Aorta (tissue), 5 donors: ENCODE measurements at regions not wholly inside any gene's neighbourhood (a gene's known extent, or its start where the extent isn't known, plus 50 kb on each side); places are given as distances from the start of the nearest gene placed in this dataset.
"Not testable (repeated sequence)": the region's sequence is repeated elsewhere in the genome, so short reads cannot be mapped to it uniquely, and the experiment has no call there.

Source experiments
- ATAC-seq: fragments of 200-7000 bp; cut with Tn5 transposase; one replicate; pipeline ENCODE4 v1.9.1; 2022; ENCODE audit warnings: moderate library complexity; ENCODE audit not compliant: low FRiP score
- DNase-seq, 2 donors: peaks; one replicate each; pipeline ENCODE4 v3.0.0-alpha.2; 2020
- H3K27ac ChIP-seq, 2 donors: one replicate each; pipeline ENCODE4 v1.5.1; 2013; ENCODE audit warnings: low read length in 2 of 2, mild to moderate bottlenecking in 2 of 2, moderate library complexity in 2 of 2, control low read depth in 1 of 2, inconsistent platforms in 1 of 2, low read depth in 1 of 2
- H3K27me3 ChIP-seq, 2 donors: one replicate each; pipeline ENCODE4 v1.6.1; 2013; ENCODE audit warnings: control low read depth in 1 of 2, low read length in 1 of 2, mild to moderate bottlenecking in 1 of 2, moderate library complexity in 1 of 2; ENCODE audit not compliant: insufficient read depth in 2 of 2, control insufficient read depth in 1 of 2
- H3K36me3 ChIP-seq, 2 donors: one replicate each; pipeline ENCODE4 v1.6.1; 2013; ENCODE audit warnings: control low read depth in 1 of 2, low read length in 1 of 2, mild to moderate bottlenecking in 1 of 2; ENCODE audit not compliant: insufficient read depth in 2 of 2, control insufficient read depth in 1 of 2
- H3K4me1 ChIP-seq, 2 donors: one replicate each; pipeline ENCODE4 v1.6.1; 2013; ENCODE audit warnings: low read length in 2 of 2, control low read depth in 1 of 2, mild to moderate bottlenecking in 1 of 2, moderate library complexity in 1 of 2; ENCODE audit not compliant: insufficient read depth in 2 of 2, control insufficient read depth in 1 of 2
- H3K4me3 ChIP-seq, 2 donors: one replicate each; pipeline ENCODE4 v1.5.1; 2013; ENCODE audit warnings: low read length in 2 of 2, control low read depth in 1 of 2, mild to moderate bottlenecking in 1 of 2
- H3K9me3 ChIP-seq: one replicate; pipeline ENCODE4 v1.6.1; 2013; ENCODE audit warnings: mild to moderate bottlenecking, low read length; ENCODE audit not compliant: control insufficient read depth
- WGBS, 2 donors: extraction: QIAGEN DNeasy Blood & Tissue Kit; methylation state at CpG; one replicate each; pipeline ENCODE4 v1.1.7; 2013; 5-methylcytosine and 5-hydroxymethylcytosine counted together
- intact Hi-C, 2 donors: fragments of 100-400 bp; cut with DNase I; formaldehyde crosslinking; loops; one replicate each; pipeline versions ENCODE4 v1.14.2 to v1.15.0; 2022
- donor health status: healthy with polysubstance abuse.
- donor health status: Bipolar disorder and iron deficiency.
- donor health status: DM: no; HTN: no; CAD: no.
- donor health status: DM: no; HTN: no; CAD: no.
- donor health status: DM: yes; HTN: yes; CAD: no.

DNA sequence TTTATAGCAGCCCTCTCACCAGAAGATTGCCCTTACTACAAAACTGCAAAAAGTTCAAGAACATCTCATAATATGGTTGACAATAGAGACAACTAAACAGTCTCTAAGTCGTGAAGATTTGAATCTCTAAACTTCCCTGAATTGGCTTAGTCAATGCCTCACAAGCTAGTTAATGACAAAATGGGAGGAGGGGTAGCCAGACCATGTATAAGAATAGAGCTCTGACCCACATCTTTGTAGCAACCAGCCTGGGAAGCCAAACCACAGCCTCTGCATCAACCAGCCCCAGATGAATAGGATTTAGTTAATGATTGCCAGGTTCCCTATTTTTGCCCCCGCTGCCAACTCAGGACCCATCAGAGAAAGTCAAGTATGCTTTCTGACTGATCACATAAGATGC is 1265.9 kb upstream of the PCDH10 start:
- 43 to 70% methylated on average over 1 to 2 of the region's 2 CpGs for WGBS, 2 donors

DNA sequence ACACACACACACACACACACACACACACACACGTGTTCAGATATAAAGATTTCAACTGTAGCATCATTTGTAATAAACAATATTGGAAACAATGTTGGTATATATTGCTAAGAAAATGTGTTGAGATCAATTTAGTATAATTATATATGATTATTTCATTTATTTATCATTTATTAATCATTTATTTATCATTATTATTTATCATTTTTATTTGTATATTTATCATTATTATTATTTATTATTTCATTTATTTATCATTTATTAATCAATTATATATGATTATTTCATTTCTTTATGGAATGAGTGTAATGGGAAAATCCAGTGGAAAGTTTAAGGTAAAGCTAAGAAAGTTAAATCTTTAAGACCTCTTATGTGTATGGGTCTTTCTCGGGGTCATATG is 1223.4 kb upstream of the PCDH10 start:
- H3K9me3 ChIP-seq, H3K27me3 ChIP-seq, ATAC-seq, DNase-seq, H3K4me3 ChIP-seq, intact Hi-C loops, H3K4me1 ChIP-seq, H3K27ac ChIP-seq, H3K36me3 ChIP-seq: not testable (repeated sequence)
- 67 to 83% methylated on average over 2 of the region's 2 CpGs for WGBS, 2 donors

More for the DNA sequence above, 1265.9 kb upstream of the PCDH10 start:
- H3K4me3 ChIP-seq, H3K36me3 ChIP-seq, intact Hi-C loops, ATAC-seq, DNase-seq, H3K4me1 ChIP-seq, H3K27ac ChIP-seq, H3K9me3 ChIP-seq, H3K27me3 ChIP-seq: not testable (repeated sequence)

DNA sequence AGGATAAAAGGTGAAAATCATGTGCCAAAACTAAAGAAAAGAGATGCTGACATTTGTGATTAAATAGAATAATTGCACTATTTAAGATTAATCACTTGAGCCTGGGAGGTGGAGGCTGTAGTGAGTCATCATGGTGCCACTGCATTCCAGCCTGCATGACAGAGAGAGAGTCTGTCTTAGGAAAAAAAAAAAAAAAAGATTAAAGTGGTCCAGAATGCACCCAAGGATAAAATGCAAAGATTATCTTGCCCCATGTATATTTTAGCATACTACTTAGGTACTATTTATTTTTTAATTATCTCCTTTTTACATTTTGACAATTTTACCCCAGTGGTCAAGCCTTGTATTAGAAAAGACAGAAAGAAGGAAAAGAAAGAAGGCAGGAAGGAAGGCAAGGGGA is 1181.4 kb upstream of the PCDH10 start:
- H3K4me3 ChIP-seq, H3K9me3 ChIP-seq, intact Hi-C loops, H3K36me3 ChIP-seq, DNase-seq, H3K4me1 ChIP-seq, H3K27me3 ChIP-seq, ATAC-seq, H3K27ac ChIP-seq: not testable (repeated sequence)

DNA sequence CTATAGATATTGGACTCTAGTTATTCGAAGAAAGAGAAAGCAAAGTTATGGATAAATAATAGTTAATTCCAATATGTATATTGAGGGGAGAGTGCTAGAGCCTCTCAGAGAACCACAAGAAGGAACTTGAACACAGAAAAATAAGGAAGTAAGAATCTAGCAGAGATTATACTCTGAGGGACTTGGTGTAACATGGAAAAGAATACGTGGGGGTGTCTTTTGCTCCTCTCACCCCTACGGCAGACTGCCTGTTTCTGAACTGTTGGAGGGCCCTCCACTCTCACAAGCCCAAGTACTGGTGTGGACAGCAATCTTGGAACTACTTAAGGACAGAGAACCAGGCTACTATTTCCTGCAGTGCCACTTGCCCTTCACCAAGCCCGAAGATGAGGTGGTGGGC is 1174.4 kb upstream of the PCDH10 start:
- Histone ChIP-seq H3K4me3 (peak overlapping the region in 1 of 2 donors; percentile 6), H3K9me3 (no peaks in the 10 kb centered on the region)
- no peak for ATAC-seq

GRCh38 chr4:131975276-131976132 is 1173.6 kb upstream of the PCDH10 start:
- 46 to 69% methylated on average over 63 of the region's 63 CpGs for WGBS, 2 donors
- H3K36me3 ChIP-seq, H3K27me3 ChIP-seq, H3K9me3 ChIP-seq, ATAC-seq, H3K27ac ChIP-seq, H3K4me3 ChIP-seq, intact Hi-C loops, H3K4me1 ChIP-seq: not testable (repeated sequence)
- peak; percentile 29 to 61 for DNase-seq

More for the DNA sequence above, 1174.4 kb upstream of the PCDH10 start:
- DNase-seq = no peak
- 68 to 81% methylated on average over 4 of the region's 4 CpGs for WGBS, 2 donors
- intact Hi-C loops = no loop called here
- Histone ChIP-seq H3K4me1 (no peaks in the 10 kb centered on the region), H3K27ac (no peak overlapping the region), H3K27me3 (no peaks in the 10 kb centered on the region), H3K36me3 (no peaks in the 10 kb centered on the region)

DNA sequence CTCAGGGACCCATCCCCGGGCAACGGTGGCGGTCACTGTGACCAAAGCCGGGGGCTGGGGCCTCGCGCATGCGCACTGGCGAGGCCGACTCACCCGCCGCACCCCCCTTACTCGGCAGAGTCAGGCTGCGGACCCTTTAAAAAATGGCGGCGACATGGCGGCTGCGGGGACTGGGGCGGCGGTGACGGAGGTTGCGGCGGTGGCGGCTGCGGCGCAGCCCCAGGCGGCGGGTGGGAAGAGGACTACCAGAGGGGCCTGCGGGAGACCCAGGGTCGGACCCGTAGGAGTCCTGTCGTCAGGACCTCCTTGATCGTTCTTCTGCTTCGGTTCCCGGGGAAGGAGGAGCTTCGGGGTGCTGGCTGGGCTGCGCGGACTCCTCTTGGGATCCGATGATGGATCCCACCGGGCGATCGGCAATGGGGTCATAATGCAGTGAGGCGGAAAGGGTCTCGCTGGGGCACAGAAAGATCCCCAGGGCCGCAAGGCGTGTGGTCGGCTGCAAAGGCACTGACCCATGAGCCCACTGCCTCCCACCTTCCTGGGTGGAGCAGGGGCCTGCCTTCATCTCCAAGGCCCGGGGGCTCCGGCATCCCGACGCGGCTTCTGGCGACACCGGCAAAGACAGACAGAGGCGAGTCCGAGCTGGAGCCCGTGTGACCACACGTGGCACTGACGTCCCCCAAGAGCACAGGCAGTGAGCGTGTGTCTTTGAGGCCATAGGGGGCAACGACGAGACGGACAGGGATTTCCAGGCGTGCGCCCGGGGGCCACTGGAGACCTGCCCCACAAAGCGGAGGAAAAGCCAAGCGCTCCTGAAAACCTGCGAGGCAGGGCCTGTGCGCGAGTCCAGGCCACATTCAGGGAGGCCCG is 1172.7 kb upstream of the PCDH10 start:
- ATAC-seq, H3K9me3 ChIP-seq, H3K27ac ChIP-seq, H3K27me3 ChIP-seq, H3K4me1 ChIP-seq, H3K4me3 ChIP-seq, H3K36me3 ChIP-seq, intact Hi-C loops: not testable (repeated sequence)
- 83 to 91% methylated on average over 67 to 68 of the region's 71 CpGs for WGBS, 2 donors
- DNase-seq = peak; percentile 30 to 68

DNA sequence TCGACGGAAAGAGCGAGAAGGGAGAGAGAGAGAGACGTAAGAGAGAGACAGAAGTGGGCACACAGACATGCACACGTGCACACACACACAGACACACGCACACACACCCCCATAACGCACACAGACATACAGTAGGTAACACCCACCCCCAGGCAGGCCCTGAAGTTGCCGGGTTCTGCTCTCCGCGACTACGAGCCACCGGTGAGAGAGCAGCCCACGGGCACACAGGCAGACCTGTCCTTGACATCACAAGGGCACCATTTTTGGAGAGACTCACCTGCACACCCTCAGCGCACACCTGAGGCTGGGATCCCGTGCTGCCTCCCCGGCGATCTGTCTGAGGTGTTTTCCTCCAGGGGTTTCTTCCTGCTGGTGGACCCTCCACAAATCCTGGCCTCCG is 1171.0 kb upstream of the PCDH10 start:
- Histone ChIP-seq H3K4me3 (no peak overlapping the region), H3K36me3 (no peaks in the 10 kb centered on the region), H3K9me3 (no peaks in the 10 kb centered on the region), H3K27ac (no peak overlapping the region), H3K4me1 (no peaks in the 10 kb centered on the region), H3K27me3 (no peaks in the 10 kb centered on the region)
- 95 to 96% methylated on average over 18 of the region's 18 CpGs for WGBS, 2 donors
- intact Hi-C loops = no loop called here
- DNase-seq (peak in 1 of 2 donors; percentile 29), ATAC-seq (no peak)

DNA sequence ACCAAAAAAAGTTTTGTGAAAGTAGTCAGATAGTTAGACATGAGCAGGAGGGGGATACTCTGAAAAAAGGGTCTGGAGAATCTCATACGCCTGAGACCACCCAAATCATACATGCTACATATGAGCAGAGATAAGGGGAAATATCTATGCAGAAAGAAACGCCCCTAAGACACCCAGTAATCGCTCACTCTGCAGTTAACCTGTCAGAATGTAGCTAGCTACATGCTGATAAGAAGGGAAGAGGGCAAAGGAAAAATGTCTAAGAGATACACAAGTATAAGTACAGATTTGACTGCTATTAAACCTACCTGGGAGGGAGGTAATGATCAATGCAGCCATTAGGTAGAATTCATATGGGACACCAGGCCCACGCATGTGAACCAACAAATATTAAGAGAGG is 1159.5 kb upstream of the PCDH10 start:
- no peak overlapping the region for H3K4me3 ChIP-seq
- no peaks in the 10 kb centered on the region for H3K4me1 ChIP-seq
- no peaks in the 10 kb centered on the region for H3K36me3 ChIP-seq
- no peak overlapping the region for H3K27ac ChIP-seq
- DNase-seq = no peak
- intact Hi-C loops = no loop called here
- ATAC-seq = no peak
- H3K9me3 ChIP-seq = no peaks in the 10 kb centered on the region
- no peaks in the 10 kb centered on the region for H3K27me3 ChIP-seq
- WGBS, 2 donors = 58 to 74% methylated on average over 4 of the region's 4 CpGs
